ENCODE measurements at regions not wholly inside any gene's neighbourhood (a gene's known extent, or its start where the extent isn't known, plus 50 kb on each side); places are given as distances from the start of the nearest gene placed in this dataset.

DNA sequence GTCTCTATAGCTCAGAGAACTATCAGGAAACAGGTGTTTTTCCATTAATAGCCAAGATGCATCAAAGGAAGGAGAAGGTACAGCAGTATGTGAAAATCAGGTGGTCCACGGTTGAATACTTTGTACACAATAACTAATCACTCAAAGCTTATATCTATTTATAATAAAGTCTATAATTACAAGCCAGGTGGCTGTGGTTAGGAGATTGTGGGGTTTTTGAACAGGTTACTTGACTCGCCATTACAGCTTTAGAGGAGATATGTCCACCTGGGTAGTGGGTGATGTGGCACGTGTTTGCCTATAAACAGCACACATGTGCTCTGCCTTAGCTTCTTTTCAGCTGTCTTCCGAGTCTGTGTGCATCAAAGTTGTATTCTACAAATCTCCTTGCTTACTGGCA is 892.2 kb upstream of the ZEB2 start:
- ChIA-PET CTCF (no interaction called here), POLR2A (no interaction called here)
- ATAC-seq (ENCODE audit: poor library complexity) (no peak), DNase-seq (no peak)
- Histone ChIP-seq H3K27ac (ENCODE audit: low read depth in 1 of 2, low read length in 2 of 2) (no peak overlapping the region), H3K27me3 (ENCODE audit: control insufficient read depth in 1 of 2, insufficient read depth in 2 of 2, low read length in 2 of 2) (no peaks in the 10 kb centered on the region), H3K4me3 (ENCODE audit: low read length) (no peak overlapping the region), H3K9me3 (ENCODE audit: control insufficient read depth in 1 of 2, insufficient read depth in 1 of 2, low read length in 2 of 2) (no peaks in the 10 kb centered on the region), H3K36me3 (ENCODE audit: insufficient read depth, low read length) (no peaks in the 10 kb centered on the region), H3K4me1 (ENCODE audit: insufficient read depth, low read length) (no peaks in the 10 kb centered on the region)
- Mint-ChIP-seq H3K27ac (no peak overlapping the region), H3K27me3 (no peaks in the 10 kb centered on the region), H3K9me3 (peaks cover 2% of the 10 kb centered on the region), H3K36me3 (ENCODE audit: low read depth) (no peaks in the 10 kb centered on the region), H3K4me3 (no peak overlapping the region), H3K4me1 (ENCODE audit: low read depth) (peaks cover 17% of the 10 kb centered on the region)
- intact Hi-C loops (cut with DNase I, micrococcal nuclease) = no loop called here
- TF ChIP-seq CTCF (IDR thresholded peaks at IDR 0.05) = no peak

- H3K4me3 ChIP-seq (ENCODE audit: low read length) = no peak overlapping the region
- TF ChIP-seq CTCF (IDR thresholded peaks at IDR 0.05) = no peak
- peaks cover 2% of the 10 kb centered on the region for H3K9me3 Mint-ChIP-seq
- no peaks in the 10 kb centered on the region for H3K36me3 Mint-ChIP-seq (ENCODE audit: low read depth)
- H3K4me3 Mint-ChIP-seq = no peak overlapping the region
- no peaks in the 10 kb centered on the region for H3K27me3 ChIP-seq (ENCODE audit: control insufficient read depth in 1 of 2, insufficient read depth in 2 of 2, low read length in 2 of 2)
- peak; percentile 58 for ATAC-seq (ENCODE audit: poor library complexity)
- H3K27ac Mint-ChIP-seq = no peak overlapping the region
- H3K4me1 ChIP-seq (ENCODE audit: insufficient read depth, low read length) = no peaks in the 10 kb centered on the region
- no peak overlapping the region for H3K27ac ChIP-seq (ENCODE audit: low read depth in 1 of 2, low read length in 2 of 2)
- no peaks in the 10 kb centered on the region for H3K27me3 Mint-ChIP-seq
- H3K36me3 ChIP-seq (ENCODE audit: insufficient read depth, low read length) = no peaks in the 10 kb centered on the region
- ChIA-PET POLR2A (no interaction called here), CTCF (no interaction called here)
- H3K4me1 Mint-ChIP-seq (ENCODE audit: low read depth) = peaks cover 17% of the 10 kb centered on the region
- no peaks in the 10 kb centered on the region for H3K9me3 ChIP-seq (ENCODE audit: control insufficient read depth in 1 of 2, insufficient read depth in 1 of 2, low read length in 2 of 2)
- intact Hi-C loops (cut with DNase I, micrococcal nuclease) = no loop called here
- peak in 3 of 14 experiments; percentile 14 to 50 (median 16) for DNase-seq
Observed at GRCh38 chr2:145411493-145411892, 891.6 kb upstream of the ZEB2 start.

GRCh38 chr2:145410086-145410485 is 890.2 kb upstream of the ZEB2 start:
- H3K9me3 ChIP-seq (ENCODE audit: control insufficient read depth in 1 of 2, insufficient read depth in 1 of 2, low read length in 2 of 2) = no peaks in the 10 kb centered on the region
- Mint-ChIP-seq H3K27ac (no peak overlapping the region), H3K9me3 (no peaks in the 10 kb centered on the region), H3K36me3 (ENCODE audit: low read depth) (no peaks in the 10 kb centered on the region), H3K27me3 (no peaks in the 10 kb centered on the region), H3K4me3 (no peak overlapping the region), H3K4me1 (ENCODE audit: low read depth) (peaks cover 17% of the 10 kb centered on the region)
- no peak for DNase-seq
- H3K27me3 ChIP-seq (ENCODE audit: control insufficient read depth in 1 of 2, insufficient read depth in 2 of 2, low read length in 2 of 2) = no peaks in the 10 kb centered on the region
- ATAC-seq (ENCODE audit: poor library complexity) = no peak
- ChIA-PET POLR2A (no interaction called here), CTCF (no interaction called here)
- intact Hi-C loops (cut with DNase I, micrococcal nuclease) = no loop called here
- no peaks in the 10 kb centered on the region for H3K36me3 ChIP-seq (ENCODE audit: insufficient read depth, low read length)
- no peak overlapping the region for H3K27ac ChIP-seq (ENCODE audit: low read depth in 1 of 2, low read length in 2 of 2)
- H3K4me1 ChIP-seq (ENCODE audit: insufficient read depth, low read length) = no peaks in the 10 kb centered on the region
- no peak for TF ChIP-seq CTCF (IDR thresholded peaks at IDR 0.05)
- no peak overlapping the region for H3K4me3 ChIP-seq (ENCODE audit: low read length)
